ENCODE measurements at regions not wholly inside any gene's neighbourhood (a gene's known extent, or its start where the extent isn't known, plus 50 kb on each side); places are given as distances from the start of the nearest gene placed in this dataset.

- intact Hi-C loops (cut with micrococcal nuclease), result no loop called here
- Histone ChIP-seq H3K9ac (ENCODE audit: insufficient read depth in 1 of 2, low read depth in 2 of 2, low read length in 2 of 2) (no peak overlapping the region), H3K4me2 (ENCODE audit: insufficient read depth, low read length) (no peak overlapping the region), H4K20me1 (replicated peaks; ENCODE audit: control insufficient read depth, insufficient read depth, low read length) (no peaks in the 10 kb centered on the region), H2AFZ (ENCODE audit: low read depth, low read length) (no peak overlapping the region), H3K79me2 (ENCODE audit: control insufficient read depth, insufficient read depth, low read length) (no peaks in the 10 kb centered on the region), H3K4me3 (no peak overlapping the region), H3K27ac (ENCODE audit: extremely low read depth, low read depth, low read length) (no peak overlapping the region), H3K9me3 (replicated peaks; ENCODE audit: control insufficient read depth, insufficient read depth, low read depth, low read length) (no peaks in the 10 kb centered on the region), H3K9me1 (ENCODE audit: control insufficient read depth, insufficient read depth, low read length) (no peaks in the 10 kb centered on the region), H3K27me3 (ENCODE audit: control insufficient read depth in 2 of 2, insufficient read depth in 2 of 2, low read length in 2 of 2) (no peaks in the 10 kb centered on the region), H3K4me1 (replicated peaks in 1 of 2; ENCODE audit: control insufficient read depth in 2 of 2, insufficient read depth in 2 of 2, low read length in 2 of 2) (no peaks in the 10 kb centered on the region), H3K36me3 (ENCODE audit: control insufficient read depth, insufficient read depth, low read length) (no peaks in the 10 kb centered on the region)
- WGBS (ENCODE audit: insufficient coverage, low coverage, missing lambda C conversion rate), result 0% methylated on average over 2 of the region's 2 CpGs
- DNase-seq (ENCODE audit: extremely low read depth in 1 of 4, low spot score in 3 of 4) (no peak), FAIRE-seq (no peak), ATAC-seq (no peak)
- POLR2A ChIA-PET, result no interaction called here
- BruUV-seq (replicated peaks), result no TSS peak
- in situ Hi-C loops (cut with MboI), result no loop called here
- TF ChIP-seq KLF13 (tag; IDR thresholded peaks at IDR 0.05; ENCODE audit: borderline replicate concordance, low read depth) (no peak), HDGF (IDR thresholded peaks at IDR 0.05) (no peak), KDM5B (IDR thresholded peaks at IDR 0.05; ENCODE audit: insufficient replicate concordance, low read depth, low read length) (no peak), ZNF263 (CRISPR knock-in tag; IDR thresholded peaks at IDR 0.05; ENCODE audit: borderline replicate concordance) (no peak), ZNF124 (CRISPR knock-in tag; IDR thresholded peaks at IDR 0.05) (no peak), SETDB1 (IDR thresholded peaks at IDR 0.05; ENCODE audit: low read length) (no peak)
- CTCF ChIA-PET (ENCODE audit: low intra/inter-chr PET ratio), result no interaction called here
Observed at GRCh38 chr6:128666405-128666804, 146.0 kb upstream of the PTPRK start.

DNA sequence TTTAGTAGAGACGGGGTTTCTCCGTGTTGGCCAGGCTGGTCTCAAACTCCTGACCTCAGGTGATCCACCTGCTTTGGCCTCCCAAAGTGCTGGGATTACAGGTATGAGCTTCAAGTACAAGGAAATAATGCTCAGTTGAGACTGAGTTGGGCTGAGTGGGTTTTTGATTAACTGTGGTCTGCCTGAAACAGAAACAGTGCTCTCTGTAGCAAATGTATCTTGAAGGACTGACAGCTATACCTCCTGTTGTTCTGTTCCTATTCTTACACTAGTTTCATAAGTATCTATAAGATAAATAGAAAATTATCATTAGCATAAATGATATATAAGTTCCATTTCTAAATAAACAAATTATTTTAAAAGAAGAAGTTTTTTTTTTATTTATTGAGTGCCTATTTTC is 142.8 kb upstream of the PTPRK start:
- no peaks in the 10 kb centered on the region for H3K79me2 ChIP-seq (ENCODE audit: control insufficient read depth, insufficient read depth, low read length)
- no peak for ATAC-seq
- no peak overlapping the region for H3K4me3 ChIP-seq
- ChIA-PET CTCF (ENCODE audit: low intra/inter-chr PET ratio) (no interaction called here), POLR2A (no interaction called here)
- H3K4me2 ChIP-seq (ENCODE audit: insufficient read depth, low read length), result no peak overlapping the region
- 0% methylated on average over 2 of the region's 2 CpGs for whole genome bisulfite sequencing (ENCODE audit: insufficient coverage, low coverage, missing lambda C conversion rate)
- no peak overlapping the region for H2AFZ ChIP-seq (ENCODE audit: low read depth, low read length)
- no peaks in the 10 kb centered on the region for H3K9me1 ChIP-seq (ENCODE audit: control insufficient read depth, insufficient read depth, low read length)
- H3K4me1 ChIP-seq (replicated peaks in 1 of 2; ENCODE audit: control insufficient read depth in 2 of 2, insufficient read depth in 2 of 2, low read length in 2 of 2), result no peaks in the 10 kb centered on the region
- H3K9ac ChIP-seq (ENCODE audit: insufficient read depth in 1 of 2, low read depth in 2 of 2, low read length in 2 of 2), result no peak overlapping the region
- intact Hi-C loops (cut with micrococcal nuclease) (no loop called here), in situ Hi-C loops (cut with MboI) (no loop called here)
- no peaks in the 10 kb centered on the region for H3K36me3 ChIP-seq (ENCODE audit: control insufficient read depth, insufficient read depth, low read length)
- no peak for DNase-seq (ENCODE audit: extremely low read depth in 1 of 4, low spot score in 3 of 4)
- H3K9me3 ChIP-seq (replicated peaks; ENCODE audit: control insufficient read depth, insufficient read depth, low read depth, low read length), result no peaks in the 10 kb centered on the region
- H4K20me1 ChIP-seq (replicated peaks; ENCODE audit: control insufficient read depth, insufficient read depth, low read length), result no peaks in the 10 kb centered on the region
- BruUV-seq (replicated peaks), result no TSS peak
- H3K27me3 ChIP-seq (ENCODE audit: control insufficient read depth in 2 of 2, insufficient read depth in 2 of 2, low read length in 2 of 2), result no peaks in the 10 kb centered on the region
- H3K27ac ChIP-seq (ENCODE audit: extremely low read depth, low read depth, low read length), result no peak overlapping the region
- FAIRE-seq, result no peak
- TF ChIP-seq CREB3 (tag; conservative IDR thresholded peaks at IDR 0.05; ENCODE audit: low read depth) (no peak), NBN (IDR thresholded peaks at IDR 0.05; ENCODE audit: low read depth) (no peak), PHB (CRISPR knock-in tag; IDR thresholded peaks at IDR 0.05) (no peak), GTF2B (IDR thresholded peaks at IDR 0.05; ENCODE audit: extremely low read depth, insufficient read length) (no peak), HDAC6 (IDR thresholded peaks at IDR 0.05; ENCODE audit: low read depth, low read length) (no peak), CBFB (CRISPR knock-in tag; IDR thresholded peaks at IDR 0.05) (no peak), GABPB2 (CRISPR knock-in tag; conservative IDR thresholded peaks at IDR 0.05) (no peak), FOXP4 (CRISPR knock-in tag; IDR thresholded peaks at IDR 0.05; ENCODE audit: borderline replicate concordance) (no peak), SNAPC5 (CRISPR knock-in tag; IDR thresholded peaks at IDR 0.05) (no peak)
